GM11168 (cell line): ENCODE measurements at regions not wholly inside any gene's neighbourhood (a gene's known extent, or its start where the extent isn't known, plus 50 kb on each side); places are given as distances from the start of the nearest gene placed in this dataset.
"Not testable (repeated sequence)": the region's sequence is repeated elsewhere in the genome, so short reads cannot be mapped to it uniquely, and the experiment has no call there.

Source experiments
- in situ Hi-C: fragments of 300-500 bp; cut with MboI; formaldehyde crosslinking; loops from one replicate; pipeline ENCODE4 v1.12.0; 2022; ENCODE audit warnings: low sequenced_read_pairs; ENCODE audit not compliant: unreplicated experiment

DNA sequence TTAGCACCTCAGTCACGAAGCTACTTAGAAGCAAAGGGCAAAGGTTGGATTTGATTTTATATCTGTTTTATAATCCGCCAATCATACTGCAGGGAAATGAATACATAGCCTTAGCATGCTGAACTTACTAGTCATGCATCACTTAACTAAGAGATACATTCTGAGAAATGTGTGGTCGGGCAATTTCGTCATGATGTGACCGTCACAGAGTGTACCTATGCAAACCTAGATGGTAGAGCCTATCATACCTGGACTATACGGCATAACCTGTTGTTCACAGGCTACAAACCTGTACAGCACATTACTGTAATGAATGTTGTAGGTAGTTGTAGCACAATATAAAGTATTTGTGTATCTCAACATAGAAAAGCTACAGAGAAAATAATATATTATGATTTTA lies 345.2 kb upstream of the RGS17 start:
- in situ Hi-C loops: no loop called here

DNA sequence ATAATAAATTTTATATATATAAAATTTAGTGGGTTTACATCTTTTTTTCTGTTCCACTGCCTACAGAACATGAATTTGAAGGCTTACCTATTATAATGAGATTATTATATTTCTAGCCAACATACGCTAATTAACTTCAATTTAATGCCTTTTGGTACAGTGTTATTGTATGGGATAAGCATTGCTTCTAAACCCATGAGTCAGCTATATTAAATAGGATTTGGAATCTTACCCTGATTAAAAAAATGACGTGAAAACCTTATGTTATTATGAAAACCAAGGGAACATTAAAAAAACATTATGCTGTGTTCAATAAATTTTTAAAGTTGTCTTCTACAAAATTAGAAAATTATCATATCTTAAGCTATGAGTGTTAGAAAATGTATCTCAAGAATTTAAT lies 334.0 kb upstream of the RGS17 start:
- in situ Hi-C loops: no loop called here

DNA sequence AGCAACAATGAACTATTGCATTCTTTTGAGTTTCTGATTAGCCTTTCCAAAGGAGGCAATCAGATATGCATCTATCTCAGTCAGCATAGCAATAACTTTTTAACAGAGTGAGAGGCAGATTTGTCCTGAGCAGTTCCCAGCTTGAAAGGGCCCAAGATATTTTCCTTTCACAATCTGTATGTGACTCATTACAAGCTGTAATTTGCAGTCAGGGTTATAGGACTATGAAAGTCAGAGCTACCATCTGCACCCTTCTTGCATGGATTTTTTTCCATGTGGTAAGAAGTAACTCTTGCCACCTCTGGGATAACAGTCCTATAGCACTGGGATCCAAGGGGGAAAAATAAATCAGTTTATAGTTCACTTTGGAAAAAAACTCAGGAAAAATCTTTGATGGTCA lies 318.2 kb upstream of the RGS17 start:
- in situ Hi-C loops: no loop called here

DNA sequence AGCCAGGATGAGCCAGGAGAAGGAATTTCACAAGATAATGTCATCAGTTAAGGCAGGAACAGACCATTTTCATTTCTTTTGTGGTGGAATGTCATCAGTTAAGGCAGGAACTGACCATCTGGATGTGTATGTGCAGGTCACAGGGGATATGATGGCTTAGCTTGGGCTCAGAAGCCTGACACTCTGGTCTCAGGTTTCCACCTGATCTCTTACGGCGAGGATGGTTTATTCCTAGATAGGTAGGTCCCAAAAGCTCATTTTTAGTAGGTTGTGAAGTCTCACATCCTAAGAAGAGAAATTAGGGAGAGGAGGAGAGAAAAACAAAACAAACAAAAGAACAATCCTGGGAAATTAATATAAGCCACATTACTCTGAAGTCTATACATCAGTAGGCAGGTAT lies 311.7 kb upstream of the RGS17 start:
- in situ Hi-C loops: not testable (repeated sequence)

DNA sequence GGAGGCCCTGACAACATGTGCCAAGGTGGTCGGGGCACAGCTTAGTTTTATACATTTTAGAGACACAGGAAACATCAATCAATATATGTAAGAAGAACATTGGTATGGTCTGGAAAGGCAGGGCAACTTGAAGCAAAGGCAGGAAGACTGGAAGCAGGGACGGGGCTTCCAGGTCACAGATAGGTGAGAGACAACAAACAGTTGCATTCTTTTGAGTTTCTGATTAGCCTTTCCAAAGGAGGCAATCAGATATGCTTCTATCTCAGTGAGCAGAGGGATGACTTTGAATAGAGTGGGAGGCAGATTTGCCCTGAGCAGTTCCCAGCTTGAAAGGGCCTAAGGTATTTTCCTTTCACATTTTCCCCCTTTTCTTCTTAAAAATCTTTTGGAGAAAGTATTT lies 311.0 kb upstream of the RGS17 start:
- in situ Hi-C loops: no loop called here

DNA sequence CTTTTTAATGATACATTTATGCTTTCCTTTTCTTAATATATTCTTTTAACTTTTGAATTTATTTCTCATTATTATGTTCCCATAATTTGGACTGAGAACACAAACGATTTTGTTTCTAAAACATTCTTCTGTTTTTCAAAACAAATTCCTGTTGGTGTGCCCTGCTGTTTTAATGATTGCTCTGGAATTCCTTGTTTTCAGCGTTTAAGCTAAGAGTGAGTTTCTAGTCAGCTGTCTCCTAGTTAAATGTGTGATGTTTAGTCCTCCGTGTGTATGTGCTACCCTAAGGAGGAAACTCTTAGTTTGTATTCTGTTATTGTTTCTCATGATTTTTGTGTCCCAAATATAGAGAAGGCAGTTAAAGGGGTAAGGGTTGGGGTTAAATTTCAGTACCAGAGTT lies 306.1 kb upstream of the RGS17 start:
- in situ Hi-C loops: no loop called here

DNA sequence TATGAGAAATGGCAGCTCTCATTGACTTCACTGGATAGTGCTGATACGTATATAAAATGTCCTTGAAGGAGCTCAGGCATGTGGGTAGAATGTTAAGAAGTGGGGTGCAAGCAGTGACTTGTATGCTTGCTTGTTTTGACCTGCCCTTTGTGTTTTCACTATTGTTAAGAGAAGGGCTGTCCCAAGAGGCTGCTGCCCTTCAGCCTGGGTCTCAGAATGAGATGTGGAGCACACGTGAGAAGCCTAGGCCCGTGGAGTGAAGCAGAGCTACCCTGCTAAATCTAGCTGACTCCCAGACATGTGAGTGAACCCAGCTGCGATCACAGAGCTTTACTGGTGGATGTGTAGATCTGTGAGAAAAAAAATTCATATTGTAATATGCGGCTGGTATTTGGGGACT lies 305.3 kb upstream of the RGS17 start:
- in situ Hi-C loops: no loop called here

DNA sequence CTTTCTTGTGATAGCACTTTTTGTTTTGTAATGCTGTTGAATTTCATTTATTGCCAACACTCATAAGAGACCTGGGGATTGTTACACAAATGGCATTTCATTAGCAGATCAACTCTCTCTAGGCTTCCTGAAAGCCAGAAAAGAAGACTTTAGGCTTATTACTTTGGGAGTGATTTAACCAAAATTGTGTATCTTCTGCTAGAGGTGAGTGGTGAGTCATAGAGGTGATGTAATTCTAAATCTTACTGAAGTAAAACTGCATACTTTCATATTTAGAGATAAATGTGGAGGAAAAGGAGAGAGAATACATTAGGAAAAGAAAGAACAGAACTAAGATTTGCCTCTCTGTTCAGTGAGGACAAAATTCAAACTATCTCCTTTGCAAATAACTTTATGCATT lies 304.7 kb upstream of the RGS17 start:
- in situ Hi-C loops: no loop called here

DNA sequence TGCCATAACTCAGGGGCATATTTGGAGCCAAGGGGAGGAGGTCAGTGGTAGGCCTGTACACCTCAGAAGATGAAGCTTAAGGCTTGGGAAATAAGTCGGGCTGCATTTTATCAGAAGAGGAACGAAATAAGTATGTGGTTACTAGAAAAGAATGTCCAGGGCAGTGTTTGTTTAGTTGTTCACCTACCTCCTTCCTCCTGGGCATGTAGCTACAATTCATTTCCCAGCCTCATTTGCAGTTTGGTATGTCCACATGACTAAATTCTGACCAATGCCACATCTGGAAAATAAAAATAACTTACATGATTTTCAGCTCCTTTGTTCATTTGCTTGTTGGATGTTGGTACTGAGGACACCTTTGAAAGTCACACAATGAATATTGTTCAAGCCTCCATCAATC lies 294.5 kb upstream of the RGS17 start:
- in situ Hi-C loops: no loop called here

DNA sequence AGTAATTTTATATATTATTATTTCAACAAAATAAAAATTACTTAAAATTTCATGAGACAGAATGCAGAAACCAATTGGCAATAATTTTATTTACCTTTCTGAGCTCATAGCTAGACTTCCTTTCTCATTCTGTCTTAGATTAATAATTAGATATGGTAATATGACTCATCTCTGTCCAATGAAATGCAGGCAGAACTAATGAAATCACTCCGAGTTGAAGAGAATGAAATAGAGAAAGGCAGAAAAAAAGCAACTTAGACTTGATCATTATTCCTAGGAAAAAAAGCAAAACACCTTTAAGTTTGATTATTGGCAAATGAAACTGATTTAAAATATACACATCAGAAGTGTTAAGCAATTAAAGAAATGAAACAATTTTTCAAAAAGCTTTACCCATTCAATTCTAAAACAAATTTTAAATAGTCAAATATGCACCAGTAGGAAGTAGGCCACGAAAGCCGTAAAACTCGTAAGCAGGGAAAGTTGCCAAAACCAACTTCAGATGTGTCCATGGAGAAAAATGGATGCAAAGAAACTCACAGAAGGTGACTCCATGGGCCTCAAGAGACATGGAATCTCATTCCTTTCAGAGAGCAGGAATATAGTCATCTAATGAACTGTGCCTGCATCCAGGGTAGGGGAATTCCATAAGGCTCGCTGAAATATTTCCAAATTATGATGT lies 293.8 kb upstream of the RGS17 start:
- in situ Hi-C loops: no loop called here

DNA sequence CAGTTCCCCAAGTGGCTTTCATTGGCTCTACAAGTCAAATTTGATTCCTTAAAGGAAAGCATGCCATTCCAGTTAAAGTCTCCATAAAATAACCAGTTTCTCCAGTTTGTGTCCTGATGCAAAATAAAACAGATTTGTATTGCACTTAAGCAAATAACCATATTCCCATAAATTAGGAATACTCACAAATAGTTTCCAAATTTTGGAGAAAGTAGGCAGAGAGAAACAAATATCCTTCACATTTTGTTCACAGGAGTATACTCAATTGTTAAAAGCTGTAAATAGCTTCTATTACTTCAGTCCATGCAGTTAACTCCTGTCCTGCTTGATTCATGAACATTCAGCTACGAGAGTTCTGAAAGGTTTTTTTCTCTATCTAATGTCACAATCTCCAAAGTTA lies 281.4 kb upstream of the RGS17 start:
- in situ Hi-C loops: no loop called here

DNA sequence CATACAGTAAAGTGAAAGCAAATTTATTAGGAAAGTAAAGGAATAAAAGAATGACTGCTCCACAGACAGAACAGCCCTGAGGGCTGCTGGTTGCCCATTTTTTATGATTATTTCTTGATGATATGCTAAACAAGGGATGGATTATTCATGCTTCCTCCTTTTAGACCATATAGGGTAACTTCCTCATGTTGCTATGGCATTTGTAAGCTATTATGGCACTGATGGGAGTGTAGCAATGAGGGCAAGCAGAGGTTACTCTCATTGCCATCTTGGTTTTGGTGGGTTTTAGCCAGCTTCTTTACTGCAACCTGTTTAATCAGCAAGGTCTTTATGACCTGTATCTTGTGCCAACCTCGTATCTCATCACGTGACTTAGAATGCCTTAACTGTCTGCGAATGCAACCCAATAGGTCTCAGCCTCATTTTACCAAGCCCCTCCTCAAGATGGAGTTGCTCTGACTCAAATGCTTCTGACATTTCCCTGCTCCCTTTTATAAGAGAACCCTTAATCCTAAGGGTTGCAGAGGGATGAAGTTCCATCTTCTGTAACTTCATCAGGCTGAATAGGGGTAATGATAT lies 280.1 kb upstream of the RGS17 start:
- in situ Hi-C loops: no loop called here

DNA sequence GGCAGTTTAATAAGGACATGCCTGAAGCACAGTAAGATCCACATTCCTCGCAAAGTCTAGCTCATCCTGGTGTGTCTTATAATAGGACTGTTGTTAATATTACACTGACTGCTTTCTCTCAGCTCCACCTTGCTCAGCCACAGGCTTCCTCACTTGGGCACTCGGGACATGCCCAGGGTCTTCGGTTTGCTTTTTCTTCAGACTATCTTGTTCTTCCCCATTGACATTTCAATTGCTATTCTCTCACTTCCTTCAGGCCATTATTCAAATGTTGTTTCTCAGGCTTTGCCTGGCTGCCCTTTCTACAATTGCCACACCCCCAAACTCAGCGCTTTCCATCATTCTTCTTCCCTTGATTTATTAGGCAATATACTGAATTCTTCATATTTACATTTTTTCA lies 274.8 kb upstream of the RGS17 start:
- in situ Hi-C loops: no loop called here

DNA sequence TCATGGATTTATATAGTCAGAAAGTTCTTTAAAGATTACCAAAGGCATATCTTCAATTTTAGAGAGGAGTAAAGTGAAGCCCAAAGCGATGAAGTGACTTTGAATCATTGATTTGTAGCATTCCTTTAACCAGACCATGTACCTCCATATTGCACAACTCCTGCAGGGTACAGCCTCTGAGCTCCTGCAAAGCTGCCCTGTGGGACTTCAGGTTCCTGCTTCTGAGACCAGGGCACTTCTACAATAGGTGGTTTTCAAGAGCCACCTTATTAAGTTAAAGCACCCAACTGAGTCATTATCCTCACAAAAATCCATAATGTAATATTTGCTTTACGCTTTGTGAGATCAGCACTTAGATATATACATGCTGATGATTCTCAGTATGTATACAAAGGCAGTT lies 270.7 kb upstream of the RGS17 start:
- in situ Hi-C loops: no loop called here

DNA sequence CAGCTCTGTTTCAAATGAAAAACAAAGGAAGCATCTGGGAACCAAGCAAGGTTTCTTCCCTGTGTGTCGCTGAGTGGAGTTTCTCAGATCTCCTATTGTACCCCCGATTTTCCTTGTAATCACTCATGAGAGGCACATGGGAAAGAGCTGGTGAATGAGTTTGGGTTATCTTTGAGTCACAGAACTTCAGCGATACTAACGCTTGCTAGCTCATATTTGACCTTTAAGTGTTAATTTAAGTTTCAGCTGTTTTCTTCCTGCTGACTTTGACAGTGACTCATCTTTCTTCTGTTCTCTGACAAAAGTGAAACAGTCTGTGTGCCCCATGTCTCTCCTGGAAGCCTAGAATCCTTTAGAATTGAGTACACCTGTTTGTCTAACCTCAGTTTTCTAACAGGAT lies 261.1 kb upstream of the RGS17 start:
- in situ Hi-C loops: no loop called here

DNA sequence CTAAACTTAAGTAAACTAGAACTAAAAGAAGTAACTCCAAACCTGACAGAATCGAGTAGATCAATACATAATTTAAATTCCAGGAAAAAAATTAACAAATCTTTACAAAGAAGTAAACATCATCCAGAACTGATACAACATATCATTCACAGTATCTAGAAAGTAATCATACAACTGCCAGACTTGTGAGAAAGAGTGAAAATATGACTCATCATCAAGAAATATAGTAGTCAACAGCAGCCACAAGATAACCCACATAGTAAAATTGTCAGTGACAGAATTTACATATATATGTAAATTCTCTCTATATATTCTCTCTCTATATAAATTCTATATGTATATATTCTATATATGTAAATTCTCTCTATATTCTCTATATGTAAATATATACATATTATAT lies 242.8 kb upstream of the RGS17 start:
- in situ Hi-C loops: no loop called here

DNA sequence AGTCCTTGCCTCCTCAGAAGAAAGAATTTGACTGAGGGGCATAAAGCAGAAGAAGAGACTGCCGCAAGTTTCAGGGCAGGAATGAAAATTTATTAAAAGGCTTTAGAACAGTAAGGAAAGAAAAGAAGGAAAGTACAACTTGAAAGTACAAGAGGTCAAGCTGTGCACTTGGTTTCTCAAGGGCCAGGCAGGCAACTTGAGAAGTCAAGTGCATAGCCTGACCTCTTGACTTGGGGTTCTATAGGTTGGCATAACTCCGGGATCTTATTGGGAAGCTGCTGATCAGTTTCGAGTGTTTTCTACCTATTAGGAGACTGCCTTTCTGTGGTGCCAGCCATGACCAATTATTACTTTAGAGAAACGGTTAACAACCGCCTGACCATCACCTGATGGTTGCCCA lies 237.0 kb upstream of the RGS17 start:
- in situ Hi-C loops: no loop called here

DNA sequence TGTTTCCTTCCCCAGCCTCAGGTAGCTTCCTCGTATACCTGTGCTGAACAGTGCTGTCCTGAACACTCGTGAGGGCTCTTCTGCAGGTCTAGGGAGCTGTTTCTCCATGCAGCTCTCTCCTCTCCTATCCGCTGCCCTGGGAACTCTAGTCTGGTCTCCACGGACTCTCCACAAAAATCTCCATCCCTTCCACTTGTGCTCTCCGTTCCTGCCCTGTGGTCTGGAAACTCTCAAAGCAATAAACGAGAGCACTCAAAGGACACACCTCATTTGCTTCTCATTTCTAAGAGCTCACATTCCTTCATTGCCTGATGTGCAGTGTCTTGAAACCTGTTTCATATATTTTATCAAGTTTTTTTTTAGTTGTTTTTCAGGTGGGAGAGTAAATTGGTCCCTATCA lies 235.9 kb upstream of the RGS17 start:
- in situ Hi-C loops: no loop called here

DNA sequence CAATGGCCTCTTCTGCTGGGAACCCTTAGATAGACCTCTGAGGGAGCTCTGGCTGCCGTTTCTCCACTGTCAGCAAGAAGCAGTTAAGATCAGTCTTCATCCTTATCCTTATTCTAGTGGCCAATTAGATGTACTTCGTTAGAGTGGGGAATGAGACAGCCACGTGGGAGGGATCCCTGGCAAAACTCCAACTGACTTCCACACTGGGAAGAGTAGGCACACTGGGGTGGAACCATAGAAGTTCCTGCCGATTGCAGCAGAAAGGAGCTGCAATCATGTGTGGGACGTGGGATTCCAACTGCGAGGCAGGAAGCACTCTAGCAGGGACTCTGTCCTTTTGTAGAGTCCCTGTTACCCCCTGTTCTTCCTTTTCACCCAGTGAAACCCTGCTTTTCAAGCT lies 226.3 kb upstream of the RGS17 start:
- in situ Hi-C loops: no loop called here

DNA sequence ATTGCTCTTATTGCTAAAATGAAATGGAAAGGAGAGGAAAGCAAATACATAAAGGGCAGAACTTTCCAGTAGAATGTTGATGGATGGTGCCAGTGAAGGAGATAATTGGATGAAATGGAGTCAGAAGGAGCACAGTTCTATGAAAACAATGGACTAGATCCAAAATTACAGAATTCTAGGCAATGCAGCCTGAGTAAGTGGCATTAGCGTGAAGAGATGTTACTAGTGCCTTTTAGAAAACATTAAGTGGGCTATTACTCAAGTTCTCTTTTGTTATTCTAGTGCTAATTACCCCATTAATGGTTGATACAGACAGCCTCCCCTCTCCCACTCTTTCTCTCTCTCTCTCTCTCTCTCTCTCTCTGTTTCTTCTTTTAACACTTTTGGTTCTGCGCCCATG lies 209.5 kb upstream of the RGS17 start:
- in situ Hi-C loops: no loop called here

DNA sequence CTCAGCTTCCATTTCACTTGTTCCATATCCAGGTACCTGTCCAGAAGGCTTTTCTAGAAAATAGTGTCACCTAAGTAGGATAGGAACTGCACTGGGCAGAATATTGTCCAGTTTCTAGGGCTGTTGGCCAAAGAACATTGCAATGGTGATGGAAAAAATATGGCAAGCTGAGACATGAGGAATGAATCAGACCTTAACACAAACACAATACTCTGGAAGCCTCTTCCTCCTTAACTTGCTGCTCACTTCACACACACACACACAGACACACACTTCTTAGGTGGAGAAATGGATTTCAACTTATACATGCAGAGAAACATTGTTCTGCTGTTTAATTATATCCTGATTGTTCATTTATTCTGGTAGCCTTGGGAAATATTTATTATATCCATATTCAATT lies 203.0 kb upstream of the RGS17 start:
- in situ Hi-C loops: no loop called here

DNA sequence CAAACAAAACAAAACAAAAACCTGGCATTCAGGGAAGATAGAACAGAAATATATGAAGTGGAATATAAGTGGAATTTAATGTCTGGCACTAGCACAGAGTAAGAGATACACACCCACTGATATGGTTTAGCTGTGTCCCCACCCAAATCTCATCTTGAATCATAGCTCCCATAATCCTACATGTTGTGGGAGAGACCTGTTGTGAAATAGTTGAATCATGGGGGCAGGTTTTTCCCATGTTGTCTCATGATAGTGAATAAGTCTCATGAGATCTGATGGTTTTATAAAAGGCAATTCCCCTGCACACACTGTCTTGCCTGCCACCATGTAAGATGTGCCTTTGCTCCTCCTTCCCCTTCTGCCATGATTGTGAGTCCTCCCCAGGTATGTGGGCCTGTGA lies 200.1 kb upstream of the RGS17 start:
- in situ Hi-C loops: not testable (repeated sequence)

DNA sequence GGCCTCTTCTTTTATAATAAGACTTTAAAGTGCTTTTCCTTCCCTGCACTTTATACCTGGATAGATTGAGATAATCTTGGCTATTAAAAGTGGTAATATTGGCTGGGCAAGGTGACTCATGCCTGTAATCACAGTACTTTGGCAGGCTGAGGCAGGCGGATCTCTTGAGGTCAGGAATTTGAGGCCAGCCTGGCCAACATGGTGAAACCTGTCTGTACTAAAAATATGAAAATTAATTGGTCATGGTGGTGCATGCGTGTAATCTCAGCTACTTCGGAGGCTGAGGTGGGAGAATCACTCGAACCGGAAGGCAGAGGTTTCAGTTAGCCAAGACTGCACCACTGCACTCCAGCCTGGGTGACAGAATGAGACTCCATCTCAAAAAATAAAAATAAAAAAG lies 197.1 kb upstream of the RGS17 start:
- in situ Hi-C loops: no loop called here
